PC-9 (cell line): ENCODE measurements at regions not wholly inside any gene's neighbourhood (a gene's known extent, or its start where the extent isn't known, plus 50 kb on each side); places are given as distances from the start of the nearest gene placed in this dataset.

Experiments
- BruUV-seq: library from RNA; stranded (reverse); fragments of 400-500 nt; replicated peaks from 2 replicates; lab custom pipeline; 2021; lab: Mats Ljungman, UMichigan
- CTCF ChIA-PET: fragments of 300-600 bp; sonication (Branson Sonifier 250); formaldehyde crosslinking; loops from one replicate; lab custom pipeline; 2022; ENCODE audit warnings: antibody characterized with exemption; lab: Charles Lee
- POLR2A ChIA-PET: fragments of 300-600 bp; sonication (Branson Sonifier 250); formaldehyde crosslinking; loops from one replicate; lab custom pipeline; 2022; ENCODE audit warnings: antibody characterized with exemption; ENCODE audit not compliant: unreplicated experiment; lab: Charles Lee
- DNase-seq, 2 experiments: peaks; one replicate each; pipeline versions ENCODE4 v3.0.0 to v3.0.0-alpha.2; 2015 to 2022; ENCODE audit warnings: mixed read lengths in 1 of 2
- H2AFZ ChIP-seq: fragments of 200-600 bp; sonication (generic); 2 replicates; pipeline ENCODE4 v1.8.1; 2017; ENCODE audit warnings: antibody characterized with exemption
- H3F3A ChIP-seq: fragments of 200-600 bp; sonication (generic); 2 replicates; pipeline ENCODE4 v1.8.1; 2017; ENCODE audit warnings: antibody characterized with exemption, mild to moderate bottlenecking, low read depth; ENCODE audit not compliant: insufficient read depth
- H3K27ac ChIP-seq: fragments of 200-600 bp; sonication (generic); 2 replicates; pipeline ENCODE4 v1.6.1; 2016; ENCODE audit warnings: mixed run types
- H3K27me3 ChIP-seq: fragments of 200-600 bp; sonication (generic); 2 replicates; pipeline ENCODE4 v1.6.1; 2016; ENCODE audit warnings: low read depth, mixed run types; ENCODE audit not compliant: insufficient read depth
- H3K36me3 ChIP-seq: fragments of 200-600 bp; sonication (generic); 2 replicates; pipeline ENCODE4 v1.6.1; 2016; ENCODE audit warnings: low read depth, mixed run types
- H3K4me1 ChIP-seq: fragments of 200-600 bp; sonication (generic); replicated peaks from 2 replicates; pipeline ENCODE4 v1.6.1; 2016; ENCODE audit warnings: mixed run types; ENCODE audit not compliant: insufficient read depth
- H3K4me2 ChIP-seq: fragments of 200-600 bp; sonication (generic); 2 replicates; pipeline ENCODE4 v1.6.1; 2017; ENCODE audit warnings: mixed run types
- H3K4me3 ChIP-seq: fragments of 200-600 bp; sonication (generic); 2 replicates; pipeline ENCODE4 v1.6.1; 2016; ENCODE audit warnings: mixed run types
- H3K79me2 ChIP-seq: fragments of 200-600 bp; sonication (generic); 2 replicates; pipeline ENCODE4 v1.6.1; 2017; ENCODE audit warnings: low read depth, mixed run types
- H3K9me2 ChIP-seq: fragments of 200-600 bp; sonication (generic); 2 replicates; pipeline ENCODE4 v1.8.1; 2017; ENCODE audit warnings: mild to moderate bottlenecking; ENCODE audit not compliant: insufficient read depth
- H3K9me3 ChIP-seq: fragments of 200-600 bp; sonication (generic); 2 replicates; pipeline ENCODE4 v1.8.1; 2016; ENCODE audit warnings: low read depth; ENCODE audit not compliant: insufficient read depth
- H4K20me1 ChIP-seq: fragments of 200-600 bp; sonication (generic); 2 replicates; pipeline ENCODE4 v1.8.1; 2017; ENCODE audit not compliant: insufficient read depth
- EZH2 ChIP-seq: fragments of 200-600 bp; sonication (generic); IDR thresholded peaks from 2 replicates; pipeline ENCODE4 v1.8.0; 2017; ENCODE audit warnings: antibody characterized with exemption, low read depth
- intact Hi-C: fragments of 100-400 bp; cut with micrococcal nuclease; formaldehyde crosslinking; loops from one replicate; pipeline ENCODE4 v1.10.0; 2022; ENCODE audit not compliant: unreplicated experiment
- TF ChIP-seq, protein P1 (sequence below): fragments of 200-600 bp; sonication (generic); conservative IDR thresholded peaks from 2 replicates; pipeline ENCODE4 v1.6.1; 2017; ENCODE audit warnings: mixed run types, antibody characterized with exemption, mild to moderate bottlenecking, moderate library complexity

DNA sequence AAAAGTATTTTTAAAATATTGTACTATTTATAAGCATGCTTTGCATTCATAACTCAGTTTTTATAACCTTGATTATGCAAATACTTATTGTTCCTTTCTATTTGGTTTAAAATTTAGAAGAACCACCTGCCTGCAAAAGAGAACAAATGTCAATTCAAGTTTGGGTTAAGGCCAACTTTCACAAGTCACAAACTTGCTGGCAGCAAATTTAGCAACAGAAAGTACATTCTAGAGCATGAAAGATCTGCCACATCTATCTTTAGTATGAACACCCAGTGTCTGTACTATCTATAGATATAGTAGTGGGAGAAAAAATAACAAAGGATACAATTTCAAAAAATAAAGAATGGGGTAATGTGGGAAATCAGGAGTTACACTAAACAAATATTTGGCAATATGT, 1014.2 kb downstream of the C4orf33 start:
- no peak overlapping the region for H3K4me2 ChIP-seq
- POLR2A ChIA-PET, result no interaction called here
- no peaks in the 10 kb centered on the region for H3K9me2 ChIP-seq
- H3K27ac ChIP-seq, result no peak overlapping the region
- no peaks in the 10 kb centered on the region for H3F3A ChIP-seq
- no peaks in the 10 kb centered on the region for H3K4me1 ChIP-seq
- CTCF ChIA-PET, result no interaction called here
- no peaks in the 10 kb centered on the region for H4K20me1 ChIP-seq
- no peak overlapping the region for H2AFZ ChIP-seq
- no peaks in the 10 kb centered on the region for H3K79me2 ChIP-seq
- no peak for DNase-seq
- H3K9me3 ChIP-seq, result no peaks in the 10 kb centered on the region
- no peaks in the 10 kb centered on the region for H3K36me3 ChIP-seq
- no peak for TF ChIP-seq EZH2
- TF ChIP-seq, protein P1, sequence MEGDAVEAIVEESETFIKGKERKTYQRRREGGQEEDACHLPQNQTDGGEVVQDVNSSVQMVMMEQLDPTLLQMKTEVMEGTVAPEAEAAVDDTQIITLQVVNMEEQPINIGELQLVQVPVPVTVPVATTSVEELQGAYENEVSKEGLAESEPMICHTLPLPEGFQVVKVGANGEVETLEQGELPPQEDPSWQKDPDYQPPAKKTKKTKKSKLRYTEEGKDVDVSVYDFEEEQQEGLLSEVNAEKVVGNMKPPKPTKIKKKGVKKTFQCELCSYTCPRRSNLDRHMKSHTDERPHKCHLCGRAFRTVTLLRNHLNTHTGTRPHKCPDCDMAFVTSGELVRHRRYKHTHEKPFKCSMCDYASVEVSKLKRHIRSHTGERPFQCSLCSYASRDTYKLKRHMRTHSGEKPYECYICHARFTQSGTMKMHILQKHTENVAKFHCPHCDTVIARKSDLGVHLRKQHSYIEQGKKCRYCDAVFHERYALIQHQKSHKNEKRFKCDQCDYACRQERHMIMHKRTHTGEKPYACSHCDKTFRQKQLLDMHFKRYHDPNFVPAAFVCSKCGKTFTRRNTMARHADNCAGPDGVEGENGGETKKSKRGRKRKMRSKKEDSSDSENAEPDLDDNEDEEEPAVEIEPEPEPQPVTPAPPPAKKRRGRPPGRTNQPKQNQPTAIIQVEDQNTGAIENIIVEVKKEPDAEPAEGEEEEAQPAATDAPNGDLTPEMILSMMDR, result no peak
- no TSS peak for BruUV-seq
- intact Hi-C loops, result no loop called here
- no peaks in the 10 kb centered on the region for H3K27me3 ChIP-seq
- H3K4me3 ChIP-seq, result no peak overlapping the region

DNA sequence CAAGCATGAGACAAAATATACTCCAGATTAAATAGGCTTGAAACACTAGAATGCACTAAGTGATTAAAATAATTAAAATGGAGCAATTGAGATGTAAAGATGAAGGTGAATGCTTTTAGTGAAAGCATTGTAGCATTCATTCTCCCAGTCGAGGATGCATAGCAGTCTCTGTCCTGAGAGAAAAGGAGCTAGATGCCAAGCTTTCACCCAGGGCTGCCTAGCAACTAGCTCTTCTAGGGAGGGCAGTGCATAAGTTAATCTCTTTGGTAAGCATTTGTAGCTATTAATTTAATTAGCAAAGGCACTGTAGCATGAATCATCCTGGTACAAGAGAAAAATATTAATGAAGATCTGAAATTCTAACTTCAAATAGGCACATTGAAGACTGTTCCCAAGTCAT, 1014.8 kb downstream of the C4orf33 start:
- no peaks in the 10 kb centered on the region for H3K27me3 ChIP-seq
- H3K79me2 ChIP-seq, result no peaks in the 10 kb centered on the region
- DNase-seq, result no peak
- H3K4me1 ChIP-seq, result no peaks in the 10 kb centered on the region
- no peak overlapping the region for H3K4me3 ChIP-seq
- H3K9me2 ChIP-seq, result no peaks in the 10 kb centered on the region
- ChIA-PET POLR2A (no interaction called here), CTCF (no interaction called here)
- H3K36me3 ChIP-seq, result no peaks in the 10 kb centered on the region
- intact Hi-C loops, result no loop called here
- no TSS peak for BruUV-seq
- H2AFZ ChIP-seq, result no peak overlapping the region
- no peak overlapping the region for H3K4me2 ChIP-seq
- H3F3A ChIP-seq, result no peaks in the 10 kb centered on the region
- H3K9me3 ChIP-seq, result no peaks in the 10 kb centered on the region
- TF ChIP-seq, protein P1, result no peak
- no peak for TF ChIP-seq EZH2
- no peaks in the 10 kb centered on the region for H4K20me1 ChIP-seq
- H3K27ac ChIP-seq, result no peak overlapping the region

DNA sequence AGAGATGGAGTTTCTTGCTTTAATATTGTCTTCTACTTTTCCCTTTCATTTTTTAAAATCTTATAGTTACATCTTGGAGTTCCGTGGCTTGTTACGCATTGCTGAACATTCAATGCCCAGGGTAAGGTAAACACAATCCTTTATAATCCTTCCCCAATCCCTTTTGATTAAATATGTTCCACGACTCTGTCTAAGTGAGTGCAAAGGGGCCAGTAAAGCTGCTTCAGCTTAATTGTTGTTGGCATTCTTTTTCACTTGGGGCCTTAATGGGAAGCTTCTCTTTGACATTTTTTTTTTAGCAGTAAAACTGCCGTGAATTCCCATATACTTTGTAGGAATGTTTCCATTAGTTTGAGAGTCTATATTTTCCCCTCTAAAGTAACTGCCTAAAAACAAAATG, 1028.1 kb downstream of the C4orf33 start:
- Histone ChIP-seq H3K79me2 (no peaks in the 10 kb centered on the region), H2AFZ (no peak overlapping the region), H4K20me1 (no peaks in the 10 kb centered on the region), H3K27me3 (no peaks in the 10 kb centered on the region), H3K36me3 (no peaks in the 10 kb centered on the region), H3K4me1 (no peaks in the 10 kb centered on the region), H3F3A (no peaks in the 10 kb centered on the region), H3K27ac (no peak overlapping the region), H3K4me3 (no peak overlapping the region), H3K9me3 (no peaks in the 10 kb centered on the region), H3K9me2 (no peaks in the 10 kb centered on the region), H3K4me2 (no peak overlapping the region)
- TF ChIP-seq, protein P1, result no peak
- TF ChIP-seq EZH2, result no peak
- DNase-seq, result no peak
- no TSS peak for BruUV-seq
- CTCF ChIA-PET, result no interaction called here
- intact Hi-C loops, result no loop called here
- POLR2A ChIA-PET, result no interaction called here
